22Rv1 (cell line): ENCODE measurements at regions not wholly inside any gene's neighbourhood (a gene's known extent, or its start where the extent isn't known, plus 50 kb on each side); places are given as distances from the start of the nearest gene placed in this dataset.

ENCODE experiments used
- CTCF ChIP-seq: fragments of 450-650 bp; IDR thresholded peaks from 2 replicates; pipeline ENCODE4 v1.5.1; 2017; ENCODE audit warnings: mild to moderate bottlenecking
- ZFX ChIP-seq: fragments of 450-650 bp; IDR thresholded peaks from 2 replicates; pipeline ENCODE4 v1.6.1; 2017; ENCODE audit warnings: antibody characterized with exemption, borderline replicate concordance

GRCh38 chr3:27659279-27660021 lies 62.7 kb downstream of the EOMES start:
- TF ChIP-seq CTCF (peak; percentile 92), ZFX (no peak)
